Panc1 (cell line): ENCODE measurements at regions not wholly inside any gene's neighbourhood (a gene's known extent, or its start where the extent isn't known, plus 50 kb on each side); places are given as distances from the start of the nearest gene placed in this dataset.

Source experiments
- ATAC-seq: fragments of 200-7000 bp; cut with Tn5 transposase; 2 replicates; pipeline ENCODE4 v1.9.1; 2020; ENCODE audit warnings: mild to moderate bottlenecking, moderate library complexity
- BruUV-seq: library from RNA; stranded (reverse); fragments of 400-500 nt; replicated peaks from 2 replicates; lab custom pipeline; 2021; lab: Mats Ljungman, UMichigan
- CTCF ChIA-PET: fragments of 300-600 bp; sonication (Branson Sonifier 250); formaldehyde crosslinking; loops from one replicate; lab custom pipeline; 2022; ENCODE audit warnings: antibody characterized with exemption; lab: Charles Lee
- POLR2A ChIA-PET: fragments of 300-600 bp; sonication (Branson Sonifier 250); formaldehyde crosslinking; loops from one replicate; lab custom pipeline; 2022; ENCODE audit warnings: antibody characterized with exemption; lab: Charles Lee
- DNase-seq: peaks from one replicate; pipeline ENCODE4 v3.0.0-alpha.2; 2010; ENCODE audit warnings: low read depth, low spot score
- H3K27ac ChIP-seq: 2 replicates; pipeline ENCODE4 v1.5.1; 2011; ENCODE audit warnings: mild to moderate bottlenecking, low read length, inconsistent platforms
- H3K27me3 ChIP-seq: fragments of 200-500 bp; sonication (Bioruptor generic); 2 replicates; pipeline ENCODE4 v1.6.0; 2014; ENCODE audit warnings: low read length, inconsistent platforms; ENCODE audit not compliant: control insufficient read depth, insufficient read depth
- H3K36me3 ChIP-seq: fragments of 200-500 bp; sonication (Bioruptor generic); 2 replicates; pipeline ENCODE4 v1.5.1; 2014; ENCODE audit warnings: inconsistent platforms, mild to moderate bottlenecking, low read length, moderate library complexity; ENCODE audit not compliant: control insufficient read depth, insufficient read depth
- H3K4me1 ChIP-seq: 2 replicates; pipeline ENCODE4 v1.5.1; 2011; ENCODE audit warnings: inconsistent platforms, mild to moderate bottlenecking, low read length, moderate library complexity; ENCODE audit not compliant: control insufficient read depth, insufficient read depth
- H3K4me3 ChIP-seq, 2 experiments: 2 replicates each; pipeline ENCODE4 v1.5.1; 2011 to 2012; ENCODE audit warnings: low read depth in 2 of 2, low read length in 2 of 2, mild to moderate bottlenecking in 2 of 2, inconsistent platforms in 1 of 2, moderate library complexity in 1 of 2
- H3K9me3 ChIP-seq: fragments of 200-500 bp; sonication (Bioruptor generic); 2 replicates; pipeline ENCODE4 v1.5.1; 2014; ENCODE audit warnings: low read depth, mild to moderate bottlenecking, inconsistent platforms, low read length, moderate library complexity; ENCODE audit not compliant: control insufficient read depth, insufficient read depth
- POLR2AphosphoS5 ChIP-seq: IDR thresholded peaks from 2 replicates; pipeline ENCODE4 v1.6.1; 2012; ENCODE audit warnings: mild to moderate bottlenecking, low read depth, low read length, moderate library complexity
- REST ChIP-seq, 2 experiments: IDR thresholded peaks; 2 replicates each; pipeline ENCODE4 v1.6.1; 2011 to 2012; ENCODE audit warnings: low read depth in 2 of 2, control low read depth in 1 of 2, low read length in 1 of 2, mild to moderate bottlenecking in 1 of 2, moderate library complexity in 1 of 2; ENCODE audit not compliant: insufficient read depth in 1 of 2
- SIN3A ChIP-seq: IDR thresholded peaks from 2 replicates; pipeline ENCODE4 v1.6.1; 2012; ENCODE audit warnings: low read depth, mild to moderate bottlenecking, low read length, moderate library complexity, borderline replicate concordance; ENCODE audit not compliant: insufficient read depth
- TCF7L2 ChIP-seq: IDR thresholded peaks from 2 replicates; pipeline ENCODE4 v1.6.1; 2011; ENCODE audit warnings: mild to moderate bottlenecking, low read depth, low read length, inconsistent platforms
- in situ Hi-C: cut with HindIII; loops from 2 replicates; pipeline ENCODE4 v1.10.0; 2016; ENCODE audit warnings: low sequenced_read_pairs, low pct_unique_long_range_greater_than_20kb
- intact Hi-C: fragments of 100-400 bp; cut with micrococcal nuclease; formaldehyde crosslinking; loops from one replicate; pipeline ENCODE4 v1.10.0; 2022; ENCODE audit not compliant: unreplicated experiment
- TF ChIP-seq, protein P1 (sequence below): fragments of 450-650 bp; IDR thresholded peaks from 2 replicates; pipeline ENCODE4 v1.5.1; 2017; ENCODE audit warnings: mild to moderate bottlenecking

- no peak for DNase-seq
- POLR2A ChIA-PET = interaction anchor here (0.7 kb wide), 1 partner anchor 521 kb away, joined by 6 read pairs; no protein-coding TSS in a partner anchor
- intact Hi-C loops = no loop called here
- no peaks in the 10 kb centered on the region for H3K9me3 ChIP-seq
- H3K4me1 ChIP-seq = no peaks in the 10 kb centered on the region
- H3K4me3 ChIP-seq = no peak overlapping the region
- no peak for ATAC-seq
- TF ChIP-seq REST (IDR thresholded peaks at IDR 0.05; ENCODE audit: insufficient read depth in 1 of 2, low read depth in 2 of 2, low read length in 1 of 2) = no peak
- TF ChIP-seq POLR2AphosphoS5 = no peak
- no peak for TF ChIP-seq TCF7L2
- TF ChIP-seq, protein P1, sequence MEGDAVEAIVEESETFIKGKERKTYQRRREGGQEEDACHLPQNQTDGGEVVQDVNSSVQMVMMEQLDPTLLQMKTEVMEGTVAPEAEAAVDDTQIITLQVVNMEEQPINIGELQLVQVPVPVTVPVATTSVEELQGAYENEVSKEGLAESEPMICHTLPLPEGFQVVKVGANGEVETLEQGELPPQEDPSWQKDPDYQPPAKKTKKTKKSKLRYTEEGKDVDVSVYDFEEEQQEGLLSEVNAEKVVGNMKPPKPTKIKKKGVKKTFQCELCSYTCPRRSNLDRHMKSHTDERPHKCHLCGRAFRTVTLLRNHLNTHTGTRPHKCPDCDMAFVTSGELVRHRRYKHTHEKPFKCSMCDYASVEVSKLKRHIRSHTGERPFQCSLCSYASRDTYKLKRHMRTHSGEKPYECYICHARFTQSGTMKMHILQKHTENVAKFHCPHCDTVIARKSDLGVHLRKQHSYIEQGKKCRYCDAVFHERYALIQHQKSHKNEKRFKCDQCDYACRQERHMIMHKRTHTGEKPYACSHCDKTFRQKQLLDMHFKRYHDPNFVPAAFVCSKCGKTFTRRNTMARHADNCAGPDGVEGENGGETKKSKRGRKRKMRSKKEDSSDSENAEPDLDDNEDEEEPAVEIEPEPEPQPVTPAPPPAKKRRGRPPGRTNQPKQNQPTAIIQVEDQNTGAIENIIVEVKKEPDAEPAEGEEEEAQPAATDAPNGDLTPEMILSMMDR = no peak
- no peak for TF ChIP-seq SIN3A
- H3K27ac ChIP-seq = no peak overlapping the region
- peaks cover 5% of the 10 kb centered on the region; the same call in 1 of the 2 replicates for H3K27me3 ChIP-seq
- CTCF ChIA-PET = interaction anchor here (0.7 kb wide), 1 partner anchor 108 kb away, joined by 3 read pairs; no protein-coding TSS in a partner anchor
- in situ Hi-C loops = no loop called here
- no peaks in the 10 kb centered on the region for H3K36me3 ChIP-seq
- no TSS peak for BruUV-seq
These were observed 396.8 kb downstream of the SEC14L1 start for GRCh38 chr17:77537566-77537965.

- Histone ChIP-seq H3K4me1 (0 out of 2 replicates have a peak, but pooled peaks cover 2% of the 10 kb centered on the region), H3K9me3 (no peaks in the 10 kb centered on the region), H3K36me3 (no peaks in the 10 kb centered on the region), H3K27me3 (peaks cover 5% of the 10 kb centered on the region; the same call in 1 of the 2 replicates), H3K4me3 (no peak overlapping the region), H3K27ac (no peak overlapping the region)
- POLR2A ChIA-PET = no interaction called here
- no TSS peak for BruUV-seq
- intact Hi-C loops = loop anchor here (5.0 to 10.0 kb wide), 2 partner anchors 234 to 417 kb away; partner anchors contain the start of gene TNRC6C
- no peak for ATAC-seq
- DNase-seq = no peak
- in situ Hi-C loops = no loop called here
- CTCF ChIA-PET = interaction anchor here (0.6 kb wide), 1 partner anchor 240 kb away, joined by 3 read pairs; no protein-coding TSS in a partner anchor
- TF ChIP-seq TCF7L2 (no peak), REST (IDR thresholded peaks at IDR 0.05; ENCODE audit: insufficient read depth in 1 of 2, low read depth in 2 of 2, low read length in 1 of 2) (no peak), SIN3A (no peak), POLR2AphosphoS5 (no peak)
- TF ChIP-seq, protein P1 = no peak
These were observed 399.8 kb downstream of the SEC14L1 start for GRCh38 chr17:77540531-77540930.
